Osteoblast (primary cell): ENCODE measurements at regions not wholly inside any gene's neighbourhood (a gene's known extent, or its start where the extent isn't known, plus 50 kb on each side); places are given as distances from the start of the nearest gene placed in this dataset.

Source experiments
- DNase-seq: peaks from one replicate; pipeline ENCODE4 v3.0.0; 2011; ENCODE audit warnings: low spot score, mixed read lengths; ENCODE audit not compliant: insufficient read length; ENCODE audit errors: missing footprints
- H2AFZ ChIP-seq: 2 replicates; pipeline ENCODE4 v1.6.0; 2011; ENCODE audit warnings: mild to moderate bottlenecking, low read length
- H3K27ac ChIP-seq: 2 replicates; pipeline ENCODE4 v1.5.1; 2011; ENCODE audit warnings: mild to moderate bottlenecking, low read depth, low read length, moderate library complexity
- H3K27me3 ChIP-seq: 2 replicates; pipeline ENCODE4 v1.6.0; 2012; ENCODE audit warnings: mild to moderate bottlenecking, control low read depth, inconsistent platforms, low read length, moderate library complexity; ENCODE audit not compliant: insufficient read depth
- H3K36me3 ChIP-seq: 2 replicates; pipeline ENCODE4 v1.5.1; 2011; ENCODE audit warnings: mild to moderate bottlenecking, low read length, control low read depth, moderate library complexity; ENCODE audit not compliant: insufficient read depth
- H3K4me1 ChIP-seq: 2 replicates; pipeline ENCODE4 v1.5.1; 2011; ENCODE audit warnings: mild to moderate bottlenecking, low read length, control low read depth, moderate library complexity; ENCODE audit not compliant: insufficient read depth
- H3K4me2 ChIP-seq: 2 replicates; pipeline ENCODE4 v1.6.0; 2011; ENCODE audit warnings: mild to moderate bottlenecking, low read length; ENCODE audit not compliant: insufficient read depth
- H3K4me3 ChIP-seq: fragments of 200-600 bp; sonication (generic); 3 replicates; pipeline ENCODE4 v1.5.1; 2012; ENCODE audit warnings: mild to moderate bottlenecking, low read length, inconsistent platforms; ENCODE audit not compliant: insufficient read depth
- H3K79me2 ChIP-seq: 2 replicates; pipeline ENCODE4 v1.6.0; 2012; ENCODE audit warnings: mild to moderate bottlenecking, low read length, control low read depth, inconsistent platforms; ENCODE audit not compliant: insufficient read depth
- H3K9me3 ChIP-seq: 2 replicates; pipeline ENCODE4 v1.5.1; 2011; ENCODE audit warnings: low read depth, low read length, control low read depth
- H4K20me1 ChIP-seq: 2 replicates; pipeline ENCODE4 v1.6.0; 2012; ENCODE audit warnings: mild to moderate bottlenecking, low read length, control low read depth; ENCODE audit not compliant: insufficient read depth
- TF ChIP-seq, protein P1 (sequence below): IDR thresholded peaks from 2 replicates; pipeline ENCODE4 v1.5.1; 2011; ENCODE audit warnings: mild to moderate bottlenecking, low read depth, low read length, moderate library complexity; ENCODE audit errors: extremely low read depth

DNA sequence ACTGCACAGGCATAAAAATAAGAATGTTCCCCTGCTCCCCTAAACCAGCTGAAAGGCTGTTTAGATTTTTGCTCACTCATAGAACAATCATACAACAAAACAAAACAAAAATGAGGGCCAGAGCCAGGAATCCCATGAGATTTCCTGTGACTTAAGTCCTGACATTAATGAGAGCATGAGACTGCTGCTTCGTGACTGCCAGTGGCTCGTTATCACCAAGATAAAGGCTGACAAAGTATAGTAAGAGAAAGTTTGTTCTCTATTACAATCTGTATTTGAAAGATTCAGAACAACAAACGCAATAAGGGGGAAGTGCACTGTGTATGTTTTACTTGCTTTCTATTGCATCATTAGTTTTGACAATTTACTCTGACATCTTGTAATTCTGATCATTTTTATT, 837.1 kb upstream of the C9orf72 start:
- H3K4me2 ChIP-seq: no peak overlapping the region
- H3K9me3 ChIP-seq: peaks cover 2% of the 10 kb centered on the region
- TF ChIP-seq, protein P1, sequence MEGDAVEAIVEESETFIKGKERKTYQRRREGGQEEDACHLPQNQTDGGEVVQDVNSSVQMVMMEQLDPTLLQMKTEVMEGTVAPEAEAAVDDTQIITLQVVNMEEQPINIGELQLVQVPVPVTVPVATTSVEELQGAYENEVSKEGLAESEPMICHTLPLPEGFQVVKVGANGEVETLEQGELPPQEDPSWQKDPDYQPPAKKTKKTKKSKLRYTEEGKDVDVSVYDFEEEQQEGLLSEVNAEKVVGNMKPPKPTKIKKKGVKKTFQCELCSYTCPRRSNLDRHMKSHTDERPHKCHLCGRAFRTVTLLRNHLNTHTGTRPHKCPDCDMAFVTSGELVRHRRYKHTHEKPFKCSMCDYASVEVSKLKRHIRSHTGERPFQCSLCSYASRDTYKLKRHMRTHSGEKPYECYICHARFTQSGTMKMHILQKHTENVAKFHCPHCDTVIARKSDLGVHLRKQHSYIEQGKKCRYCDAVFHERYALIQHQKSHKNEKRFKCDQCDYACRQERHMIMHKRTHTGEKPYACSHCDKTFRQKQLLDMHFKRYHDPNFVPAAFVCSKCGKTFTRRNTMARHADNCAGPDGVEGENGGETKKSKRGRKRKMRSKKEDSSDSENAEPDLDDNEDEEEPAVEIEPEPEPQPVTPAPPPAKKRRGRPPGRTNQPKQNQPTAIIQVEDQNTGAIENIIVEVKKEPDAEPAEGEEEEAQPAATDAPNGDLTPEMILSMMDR: no peak
- H3K27ac ChIP-seq: no peak overlapping the region
- H3K36me3 ChIP-seq: no peaks in the 10 kb centered on the region
- no peaks in the 10 kb centered on the region for H4K20me1 ChIP-seq
- no peaks in the 10 kb centered on the region for H3K4me1 ChIP-seq
- no peaks in the 10 kb centered on the region for H3K79me2 ChIP-seq
- no peak overlapping the region for H2AFZ ChIP-seq
- H3K27me3 ChIP-seq: no peaks in the 10 kb centered on the region
- H3K4me3 ChIP-seq: no peak overlapping the region
- no peak for DNase-seq

GRCh38 chr9:28413471-28413870, 840.2 kb upstream of the C9orf72 start:
- Histone ChIP-seq H4K20me1 (no peaks in the 10 kb centered on the region), H3K4me2 (no peak overlapping the region), H3K27ac (no peak overlapping the region), H3K27me3 (no peaks in the 10 kb centered on the region), H3K79me2 (no peaks in the 10 kb centered on the region), H2AFZ (no peak overlapping the region), H3K36me3 (no peaks in the 10 kb centered on the region), H3K9me3 (peaks cover 2% of the 10 kb centered on the region), H3K4me3 (no peak overlapping the region), H3K4me1 (no peaks in the 10 kb centered on the region)
- TF ChIP-seq, protein P1: no peak
- no peak for DNase-seq

GRCh38 chr9:28423255-28423654, 850.0 kb upstream of the C9orf72 start:
- Histone ChIP-seq H2AFZ (no peak overlapping the region), H3K9me3 (no peaks in the 10 kb centered on the region), H3K79me2 (no peaks in the 10 kb centered on the region), H3K4me2 (no peak overlapping the region), H3K4me3 (no peak overlapping the region), H3K27ac (no peak overlapping the region), H3K27me3 (no peaks in the 10 kb centered on the region), H4K20me1 (no peaks in the 10 kb centered on the region), H3K36me3 (no peaks in the 10 kb centered on the region), H3K4me1 (no peaks in the 10 kb centered on the region)
- TF ChIP-seq, protein P1: no peak
- no peak for DNase-seq

- H4K20me1 ChIP-seq: no peaks in the 10 kb centered on the region
- H3K4me3 ChIP-seq: no peak overlapping the region
- H3K4me1 ChIP-seq: no peaks in the 10 kb centered on the region
- no peaks in the 10 kb centered on the region for H3K27me3 ChIP-seq
- no peak for DNase-seq
- H3K36me3 ChIP-seq: no peaks in the 10 kb centered on the region
- peaks cover 6% of the 10 kb centered on the region for H3K9me3 ChIP-seq
- no peaks in the 10 kb centered on the region for H3K79me2 ChIP-seq
- H3K4me2 ChIP-seq: no peak overlapping the region
- H3K27ac ChIP-seq: no peak overlapping the region
- TF ChIP-seq, protein P1: no peak
- H2AFZ ChIP-seq: no peak overlapping the region
Measured at GRCh38 chr9:28435456-28435855, 862.2 kb upstream of the C9orf72 start.
